Lung (tissue), 11 donors: ENCODE measurements at regions not wholly inside any gene's neighbourhood (a gene's known extent, or its start where the extent isn't known, plus 50 kb on each side); places are given as distances from the start of the nearest gene placed in this dataset.

Source experiments
- ATAC-seq: fragments of 200-7000 bp; cut with Tn5 transposase; one replicate; pipeline ENCODE4 v1.9.1; 2020; ENCODE audit warnings: moderate number of reproducible peaks; ENCODE audit not compliant: insufficient read depth, low FRiP score
- DNase-seq, 3 donors: peaks; one replicate each; pipeline ENCODE4 v3.0.0-alpha.2; 2013 to 2017
- H3K27ac ChIP-seq, 2 donors: one replicate each; pipeline ENCODE4 v1.5.1; 2013; ENCODE audit warnings: mild to moderate bottlenecking in 2 of 2, moderate library complexity in 2 of 2, control low read depth in 1 of 2, inconsistent platforms in 1 of 2, low read depth in 1 of 2, low read length in 1 of 2
- H3K27me3 ChIP-seq, 3 donors: one replicate each; pipeline ENCODE4 v1.5.1; 2013; ENCODE audit warnings: low read length in 2 of 3; ENCODE audit not compliant: control insufficient read depth in 3 of 3, insufficient read depth in 3 of 3
- H3K36me3 ChIP-seq, 4 donors: one replicate each; pipeline ENCODE4 v1.5.1; 2013; ENCODE audit warnings: low read length in 4 of 4, mild to moderate bottlenecking in 1 of 4, moderate library complexity in 1 of 4; ENCODE audit not compliant: control insufficient read depth in 4 of 4, insufficient read depth in 4 of 4
- H3K4me1 ChIP-seq, 5 donors: one replicate each; pipeline ENCODE4 v1.5.1; 2013; ENCODE audit warnings: low read length in 5 of 5, mild to moderate bottlenecking in 2 of 5, moderate library complexity in 1 of 5; ENCODE audit not compliant: control insufficient read depth in 5 of 5, insufficient read depth in 5 of 5
- H3K4me3 ChIP-seq: one replicate; pipeline ENCODE4 v1.5.1; 2013; ENCODE audit warnings: mild to moderate bottlenecking, control low read depth, moderate library complexity
- H3K9ac ChIP-seq, 2 donors: one replicate each; pipeline ENCODE4 v1.5.1; 2013; ENCODE audit warnings: low read length in 2 of 2, control low read depth in 1 of 2; ENCODE audit not compliant: insufficient read depth in 1 of 2
- H3K9me3 ChIP-seq, 4 donors: one replicate each; pipeline ENCODE4 v1.5.1; 2013; ENCODE audit warnings: low read length in 3 of 4, mild to moderate bottlenecking in 1 of 4, moderate library complexity in 1 of 4; ENCODE audit not compliant: control insufficient read depth in 4 of 4, insufficient read depth in 3 of 4
- CTCF ChIP-seq: IDR thresholded peaks from 2 replicates; pipeline ENCODE4 v1.5.1; 2012; ENCODE audit warnings: mild to moderate bottlenecking; ENCODE audit errors: control extremely low read depth, extremely low read depth
- WGBS, 2 donors: extraction: QIAGEN DNeasy Blood & Tissue Kit; methylation state at CpG; one replicate each; pipeline ENCODE4 v1.1.7; 2013; 5-methylcytosine and 5-hydroxymethylcytosine counted together
- donor health status: control.
- donor health status: control.
- donor health status: Bipolar disorder and iron deficiency.
- donor health status: healthy.
- donor health status: DM: yes; HTN: yes; CAD: no.

- Histone ChIP-seq H3K9me3 (no peaks in the 10 kb centered on the region), H3K9ac (no peak overlapping the region), H3K27ac (no peak overlapping the region), H3K4me1 (no peaks in the 10 kb centered on the region), H3K36me3 (no peaks in the 10 kb centered on the region), H3K27me3 (no peaks in the 10 kb centered on the region), H3K4me3 (no peak overlapping the region)
- no peak for ATAC-seq
- no peak for TF ChIP-seq CTCF
- WGBS, 2 donors = 49 to 62% methylated on average over 1 of the region's 1 CpG
- no peak for DNase-seq
Measured at GRCh38 chr5:29162297-29162696, 2031.2 kb upstream of the CDH6 start.

- Histone ChIP-seq H3K36me3 (no peaks in the 10 kb centered on the region), H3K9me3 (no peaks in the 10 kb centered on the region), H3K27ac (no peak overlapping the region), H3K4me1 (no peaks in the 10 kb centered on the region), H3K4me3 (no peak overlapping the region), H3K9ac (no peak overlapping the region), H3K27me3 (no peaks in the 10 kb centered on the region)
- TF ChIP-seq CTCF = no peak
- ATAC-seq = no peak
- peak in 1 of 3 donors; percentile 0 for DNase-seq
- WGBS, 2 donors = 50 to 74% methylated on average over 1 of the region's 1 CpG
Measured at GRCh38 chr5:29161399-29162291, 2031.8 kb upstream of the CDH6 start.

GRCh38 chr5:29157975-29158374 lies 2035.5 kb upstream of the CDH6 start:
- H3K27me3 ChIP-seq = no peaks in the 10 kb centered on the region
- no peak overlapping the region for H3K27ac ChIP-seq
- no peak for DNase-seq
- no peaks in the 10 kb centered on the region for H3K4me1 ChIP-seq
- TF ChIP-seq CTCF = no peak
- WGBS, 2 donors = 67 to 68% methylated on average over 1 of the region's 1 CpG
- H3K36me3 ChIP-seq = no peaks in the 10 kb centered on the region
- no peak for ATAC-seq
- no peak overlapping the region for H3K4me3 ChIP-seq
- no peak overlapping the region for H3K9ac ChIP-seq
- H3K9me3 ChIP-seq = no peaks in the 10 kb centered on the region

- WGBS, 2 donors = 52 to 75% methylated on average over 2 of the region's 2 CpGs
- DNase-seq = no peak
- H3K9me3 ChIP-seq = peaks cover 0 to 2% (median 0%) of the 10 kb centered on the region in 4 donors
- H3K36me3 ChIP-seq = no peaks in the 10 kb centered on the region
- no peaks in the 10 kb centered on the region for H3K27me3 ChIP-seq
- no peak overlapping the region for H3K4me3 ChIP-seq
- no peak for TF ChIP-seq CTCF
- no peak overlapping the region for H3K27ac ChIP-seq
- H3K4me1 ChIP-seq = no peaks in the 10 kb centered on the region
- H3K9ac ChIP-seq = no peak overlapping the region
- ATAC-seq = no peak
Measured at GRCh38 chr5:29150840-29151239, 2042.6 kb upstream of the CDH6 start.
